ENCODE measurements at regions not wholly inside any gene's neighbourhood (a gene's known extent, or its start where the extent isn't known, plus 50 kb on each side); places are given as distances from the start of the nearest gene placed in this dataset.
"Not testable (repeated sequence)": the region's sequence is repeated elsewhere in the genome, so short reads cannot be mapped to it uniquely, and the experiment has no call there.

- Mint-ChIP-seq H3K9me3 (peaks cover 0 to 8% (median 0%) of the 10 kb centered on the region in 9 donors), H3K4me1 (peaks cover 0 to 9% (median 4%) of the 10 kb centered on the region in 4 donors)
These were observed 98.4 kb upstream of the GSE1 start for GRCh38 chr16:85514598-85515318.

GRCh38 chr16:85515319-85515745 is 97.8 kb upstream of the GSE1 start:
- Mint-ChIP-seq H3K4me1 (peaks cover 0 to 9% (median 4%) of the 10 kb centered on the region in 4 donors), H3K36me3 (no peaks in the 10 kb centered on the region), H3K27ac (peak overlapping the region in 1 of 10 donors; percentile 31), H3K4me3 (no peak overlapping the region), H3K27me3 (peaks cover 0 to 2% (median 0%) of the 10 kb centered on the region in 5 donors), H3K9me3 (peaks cover 0 to 11% (median 0%) of the 10 kb centered on the region in 9 donors)
- ATAC-seq (no peak), DNase-seq (no peak)
- POLR2A ChIA-PET, result interaction anchor here (0.7 kb wide), 1 partner anchor 22 kb away, joined by 4 read pairs; no protein-coding TSS in a partner anchor

More at GRCh38 chr16:85514598-85515318, 98.4 kb upstream of the GSE1 start:
- POLR2A ChIA-PET, result interaction anchor here (0.7 kb wide), 1 partner anchor 21 kb away, joined by 4 read pairs; no protein-coding TSS in a partner anchor
- DNase-seq (no peak), ATAC-seq (no peak)
- H3K36me3 Mint-ChIP-seq, result no peaks in the 10 kb centered on the region
- no peak overlapping the region for H3K4me3 Mint-ChIP-seq
- peaks cover 0 to 2% (median 0%) of the 10 kb centered on the region in 5 donors for H3K27me3 Mint-ChIP-seq
- no peak overlapping the region for H3K27ac Mint-ChIP-seq

GRCh38 chr16:85515830-85516397 is 97.2 kb upstream of the GSE1 start:
- no peak for DNase-seq
- Mint-ChIP-seq H3K4me1 (peaks cover 0 to 9% (median 4%) of the 10 kb centered on the region in 4 donors), H3K27me3 (peaks cover 0 to 2% (median 0%) of the 10 kb centered on the region in 5 donors), H3K4me3 (no peak overlapping the region), H3K9me3 (peaks cover 0 to 11% (median 0%) of the 10 kb centered on the region in 9 donors), H3K36me3 (no peaks in the 10 kb centered on the region), H3K27ac (no peak overlapping the region)
- ATAC-seq, result no peak
- POLR2A ChIA-PET, result interaction anchor here (0.7 kb wide), 1 partner anchor 84 kb away, joined by 5 read pairs; no protein-coding TSS in a partner anchor

- POLR2A ChIA-PET, result no interaction called here
- H3K27ac Mint-ChIP-seq, result peak overlapping the region in 1 of 10 donors; percentile 22
- no peak for DNase-seq
- ATAC-seq, result no peak
- H3K36me3 Mint-ChIP-seq, result no peaks in the 10 kb centered on the region
- peaks cover 0 to 13% (median 4%) of the 10 kb centered on the region in 4 donors for H3K4me1 Mint-ChIP-seq
- peak overlapping the region in 1 of 10 donors; percentile 18 for H3K4me3 Mint-ChIP-seq
- H3K27me3 Mint-ChIP-seq, result peaks cover 0 to 2% (median 0%) of the 10 kb centered on the region in 5 donors
- H3K9me3 Mint-ChIP-seq, result peaks cover 0 to 11% (median 0%) of the 10 kb centered on the region in 9 donors
These were observed 96.0 kb upstream of the GSE1 start for GRCh38 chr16:85517154-85517553.

GRCh38 chr16:85517563-85518179 is 95.5 kb upstream of the GSE1 start:
- Mint-ChIP-seq H3K36me3 (no peaks in the 10 kb centered on the region), H3K4me3 (peak overlapping the region in 1 of 10 donors; percentile 18), H3K4me1 (peaks cover 3 to 14% (median 4%) of the 10 kb centered on the region in 4 donors), H3K9me3 (peaks cover 0 to 11% (median 0%) of the 10 kb centered on the region in 9 donors), H3K27me3 (peaks cover 0 to 2% (median 0%) of the 10 kb centered on the region in 5 donors), H3K27ac (no peak overlapping the region)
- ATAC-seq, result no peak
- POLR2A ChIA-PET, result no interaction called here
- DNase-seq, result no peak

- Mint-ChIP-seq H3K9me3 (peaks cover 0 to 11% (median 0%) of the 10 kb centered on the region in 9 donors), H3K36me3 (no peaks in the 10 kb centered on the region), H3K4me3 (peak overlapping the region in 1 of 10 donors; percentile 40), H3K4me1 (peaks cover 3 to 15% (median 8%) of the 10 kb centered on the region in 4 donors), H3K27ac (peak overlapping the region in 4 of 10 donors; percentile 14 to 96 (median 68)), H3K27me3 (peaks cover 0 to 4% (median 0%) of the 10 kb centered on the region in 5 donors)
- POLR2A ChIA-PET, result no interaction called here
- ATAC-seq (no peak), DNase-seq (peak in 1 of 10 donors; percentile 11)
These were observed 94.6 kb upstream of the GSE1 start for GRCh38 chr16:85518398-85519049.

- ATAC-seq, H3K27me3 Mint-ChIP-seq, POLR2A ChIA-PET, H3K36me3 Mint-ChIP-seq: not testable (repeated sequence)
- Mint-ChIP-seq H3K4me3 (peak overlapping the region in 1 of 10 donors; percentile 10), H3K9me3 (peaks cover 0 to 11% (median 0%) of the 10 kb centered on the region in 9 donors), H3K27ac (peak overlapping the region in 4 of 10 donors; percentile 14 to 96 (median 68)), H3K4me1 (peaks cover 3 to 14% (median 8%) of the 10 kb centered on the region in 4 donors)
- peak in 1 of 10 donors; percentile 28 for DNase-seq
These were observed 94.1 kb upstream of the GSE1 start for GRCh38 chr16:85519050-85519440.

GRCh38 chr16:85519540-85520231 is 93.4 kb upstream of the GSE1 start:
- no peak for ATAC-seq
- H3K27me3 Mint-ChIP-seq, result peaks cover 0 to 4% (median 0%) of the 10 kb centered on the region in 5 donors
- peak in 1 of 10 donors; percentile 35 for DNase-seq
- peak overlapping the region in 5 of 10 donors; percentile 1 to 94 (median 57) for H3K27ac Mint-ChIP-seq
- H3K9me3 Mint-ChIP-seq, result peaks cover 0 to 11% (median 0%) of the 10 kb centered on the region in 9 donors
- peak overlapping the region in 2 of 10 donors; percentile 8 to 68 for H3K4me3 Mint-ChIP-seq
- peaks cover 3 to 14% (median 8%) of the 10 kb centered on the region in 4 donors for H3K4me1 Mint-ChIP-seq
- no peaks in the 10 kb centered on the region for H3K36me3 Mint-ChIP-seq
- POLR2A ChIA-PET, result no interaction called here

GRCh38 chr16:85520853-85521521 is 92.1 kb upstream of the GSE1 start:
- Mint-ChIP-seq H3K27me3 (peaks cover 0 to 4% (median 0%) of the 10 kb centered on the region in 5 donors), H3K36me3 (no peaks in the 10 kb centered on the region), H3K4me1 (peaks cover 3 to 14% (median 8%) of the 10 kb centered on the region in 4 donors), H3K9me3 (peaks cover 0 to 11% (median 0%) of the 10 kb centered on the region in 9 donors), H3K27ac (peak overlapping the region in 1 of 10 donors; percentile 36), H3K4me3 (no peak overlapping the region)
- POLR2A ChIA-PET, result no interaction called here
- no peak for ATAC-seq
- DNase-seq, result no peak

GRCh38 chr16:85521552-85522307 is 91.4 kb upstream of the GSE1 start:
- no peak for DNase-seq
- Mint-ChIP-seq H3K27ac (no peak overlapping the region), H3K4me1 (peaks cover 3 to 14% (median 8%) of the 10 kb centered on the region in 4 donors), H3K4me3 (no peak overlapping the region), H3K36me3 (no peaks in the 10 kb centered on the region), H3K27me3 (peaks cover 0 to 6% (median 0%) of the 10 kb centered on the region in 5 donors), H3K9me3 (peaks cover 0 to 11% (median 0%) of the 10 kb centered on the region in 9 donors)
- POLR2A ChIA-PET, result no interaction called here
- no peak for ATAC-seq
